MCF 10A (cell line): ENCODE measurements at regions not wholly inside any gene's neighbourhood (a gene's known extent, or its start where the extent isn't known, plus 50 kb on each side); places are given as distances from the start of the nearest gene placed in this dataset.

Experiments used
- BruUV-seq: library from RNA; stranded (reverse); fragments of 400-500 nt; replicated peaks from 2 replicates; lab custom pipeline; 2021; lab: Mats Ljungman, UMichigan
- CTCF ChIA-PET: fragments of 300-600 bp; sonication (Branson Sonifier 250); formaldehyde crosslinking; extraction: SDS; loops from one replicate; lab custom pipeline; 2021; ENCODE audit warnings: antibody characterized with exemption, inconsistent platforms; lab: Yijun Ruan, JAX
- POLR2A ChIA-PET: fragments of 300-600, 350-650 bp; sonication (Branson Sonifier 250); formaldehyde crosslinking; extraction: SDS; loops from one replicate; lab custom pipeline; 2020; ENCODE audit warnings: antibody characterized with exemption, inconsistent platforms; lab: Yijun Ruan, JAX
- DNase-seq: peaks from one replicate; pipeline ENCODE4 v3.0.0-alpha.2; 2018; ENCODE audit not compliant: unreplicated experiment
- H3K27ac Mint-ChIP-seq: one replicate; pipeline ENCODE4 v1.8.0; 2022; ENCODE audit warnings: mild to moderate bottlenecking, low read depth, mixed read lengths; ENCODE audit not compliant: unreplicated experiment
- H3K27me3 Mint-ChIP-seq: one replicate; pipeline ENCODE4 v1.8.0; 2022; ENCODE audit warnings: mixed read lengths; ENCODE audit not compliant: insufficient read depth, unreplicated experiment
- H3K36me3 Mint-ChIP-seq: one replicate; pipeline ENCODE4 v1.8.0; 2022; ENCODE audit warnings: mild to moderate bottlenecking, moderate library complexity, mixed read lengths; ENCODE audit not compliant: insufficient read depth, unreplicated experiment
- H3K4me1 Mint-ChIP-seq: one replicate; pipeline ENCODE4 v1.8.0; 2022; ENCODE audit warnings: mixed read lengths; ENCODE audit not compliant: insufficient read depth, unreplicated experiment
- H3K4me3 Mint-ChIP-seq: one replicate; pipeline ENCODE4 v1.8.0; 2022; ENCODE audit warnings: mild to moderate bottlenecking, moderate library complexity, mixed read lengths; ENCODE audit not compliant: unreplicated experiment
- H3K9me3 Mint-ChIP-seq: one replicate; pipeline ENCODE4 v1.8.0; 2022; ENCODE audit warnings: mixed read lengths; ENCODE audit not compliant: unreplicated experiment
- intact Hi-C: fragments of 100-400 bp; cut with micrococcal nuclease; formaldehyde crosslinking; loops from 2 replicates; pipeline ENCODE4 v1.14.1; 2022
- TF ChIP-seq, protein P1 (sequence below): fragments of 200-600 bp; IDR thresholded peaks from one replicate; pipeline ENCODE4 v1.8.0; 2022; ENCODE audit warnings: antibody characterized with exemption, mild to moderate bottlenecking; ENCODE audit not compliant: unreplicated experiment

- H3K4me1 Mint-ChIP-seq: no peaks in the 10 kb centered on the region
- intact Hi-C loops: no loop called here
- H3K36me3 Mint-ChIP-seq: no peaks in the 10 kb centered on the region
- no peak overlapping the region for H3K27ac Mint-ChIP-seq
- peaks cover 16% of the 10 kb centered on the region for H3K9me3 Mint-ChIP-seq
- no peak for DNase-seq
- no peak overlapping the region for H3K4me3 Mint-ChIP-seq
- BruUV-seq: no TSS peak
- POLR2A ChIA-PET: interaction anchor here (0.9 kb wide), 1 partner anchor 24 kb away, joined by 3 read pairs; no protein-coding TSS in a partner anchor
- TF ChIP-seq, protein P1, sequence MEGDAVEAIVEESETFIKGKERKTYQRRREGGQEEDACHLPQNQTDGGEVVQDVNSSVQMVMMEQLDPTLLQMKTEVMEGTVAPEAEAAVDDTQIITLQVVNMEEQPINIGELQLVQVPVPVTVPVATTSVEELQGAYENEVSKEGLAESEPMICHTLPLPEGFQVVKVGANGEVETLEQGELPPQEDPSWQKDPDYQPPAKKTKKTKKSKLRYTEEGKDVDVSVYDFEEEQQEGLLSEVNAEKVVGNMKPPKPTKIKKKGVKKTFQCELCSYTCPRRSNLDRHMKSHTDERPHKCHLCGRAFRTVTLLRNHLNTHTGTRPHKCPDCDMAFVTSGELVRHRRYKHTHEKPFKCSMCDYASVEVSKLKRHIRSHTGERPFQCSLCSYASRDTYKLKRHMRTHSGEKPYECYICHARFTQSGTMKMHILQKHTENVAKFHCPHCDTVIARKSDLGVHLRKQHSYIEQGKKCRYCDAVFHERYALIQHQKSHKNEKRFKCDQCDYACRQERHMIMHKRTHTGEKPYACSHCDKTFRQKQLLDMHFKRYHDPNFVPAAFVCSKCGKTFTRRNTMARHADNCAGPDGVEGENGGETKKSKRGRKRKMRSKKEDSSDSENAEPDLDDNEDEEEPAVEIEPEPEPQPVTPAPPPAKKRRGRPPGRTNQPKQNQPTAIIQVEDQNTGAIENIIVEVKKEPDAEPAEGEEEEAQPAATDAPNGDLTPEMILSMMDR: no peak
- CTCF ChIA-PET: no interaction called here
- H3K27me3 Mint-ChIP-seq: no peaks in the 10 kb centered on the region
Observed at GRCh38 chr2:9738062-9738461, 105.2 kb upstream of the TAF1B start.

GRCh38 chr2:9738535-9739496 lies 104.5 kb upstream of the TAF1B start:
- intact Hi-C loops: no loop called here
- Mint-ChIP-seq H3K27ac (no peak overlapping the region), H3K36me3 (no peaks in the 10 kb centered on the region), H3K4me3 (no peak overlapping the region), H3K9me3 (peaks cover 15% of the 10 kb centered on the region), H3K4me1 (no peaks in the 10 kb centered on the region), H3K27me3 (no peaks in the 10 kb centered on the region)
- no TSS peak for BruUV-seq
- POLR2A ChIA-PET: interaction anchor here (0.9 kb wide), 1 partner anchor 25 kb away, joined by 3 read pairs; no protein-coding TSS in a partner anchor
- DNase-seq: no peak
- TF ChIP-seq, protein P1: no peak
- CTCF ChIA-PET: no interaction called here

DNA sequence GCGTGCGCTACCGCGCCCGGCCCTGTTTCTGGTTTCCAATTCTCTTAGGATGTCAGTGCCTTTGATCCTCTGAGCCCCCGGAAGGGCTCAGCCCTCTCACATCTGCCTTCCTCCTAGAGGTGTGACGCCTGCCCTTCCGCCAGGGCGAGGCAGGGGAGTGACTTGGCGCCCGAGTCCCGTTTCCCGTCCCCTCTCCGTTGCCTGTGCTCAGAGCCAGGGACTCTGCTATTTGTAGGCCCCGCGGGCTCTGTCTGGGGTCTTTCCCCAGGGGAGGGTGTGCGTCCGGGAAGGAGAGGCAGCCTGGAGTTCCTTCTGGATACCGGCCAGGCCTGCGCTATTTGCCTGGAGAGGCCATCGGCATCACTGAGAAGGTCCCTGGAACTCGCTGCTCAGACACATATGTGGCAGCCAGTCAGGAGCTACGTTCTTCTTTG lies 103.7 kb upstream of the TAF1B start:
- Mint-ChIP-seq H3K9me3 (peaks cover 9% of the 10 kb centered on the region), H3K4me1 (no peaks in the 10 kb centered on the region), H3K4me3 (no peak overlapping the region), H3K27me3 (no peaks in the 10 kb centered on the region), H3K36me3 (no peaks in the 10 kb centered on the region), H3K27ac (no peak overlapping the region)
- BruUV-seq: no TSS peak
- TF ChIP-seq, protein P1: no peak
- CTCF ChIA-PET: no interaction called here
- POLR2A ChIA-PET: no interaction called here
- DNase-seq: no peak
- intact Hi-C loops: no loop called here

GRCh38 chr2:9740382-9741073 lies 102.7 kb upstream of the TAF1B start:
- DNase-seq: peak; percentile 37
- intact Hi-C loops: no loop called here
- H3K27ac Mint-ChIP-seq: no peak overlapping the region
- ChIA-PET POLR2A (no interaction called here), CTCF (interaction anchor here (0.5 to 1.3 kb wide), 3 partner anchors 13 to 30 kb away, joined by 3 to 4 read pairs (median 3); no protein-coding TSS in a partner anchor)
- TF ChIP-seq, protein P1: no peak
- peaks cover 6% of the 10 kb centered on the region for H3K4me1 Mint-ChIP-seq
- no peaks in the 10 kb centered on the region for H3K9me3 Mint-ChIP-seq
- no peaks in the 10 kb centered on the region for H3K27me3 Mint-ChIP-seq
- H3K36me3 Mint-ChIP-seq: no peaks in the 10 kb centered on the region
- no peak overlapping the region for H3K4me3 Mint-ChIP-seq
- no TSS peak for BruUV-seq
